AG09319 (cell line): ENCODE measurements at regions not wholly inside any gene's neighbourhood (a gene's known extent, or its start where the extent isn't known, plus 50 kb on each side); places are given as distances from the start of the nearest gene placed in this dataset.

Experiments used
- DNase-seq: peaks from one replicate; pipeline ENCODE4 v3.0.0-alpha.2; 2010; ENCODE audit warnings: low read depth; ENCODE audit errors: extremely low read depth
- TF ChIP-seq, protein P1 (sequence below): IDR thresholded peaks from 2 replicates; pipeline ENCODE4 v1.5.1; 2011; ENCODE audit warnings: low read depth, mild to moderate bottlenecking, inconsistent platforms, low read length, moderate library complexity

GRCh38 chrX:68999931-69000330, 165.3 kb downstream of the PJA1 start:
- no peak for DNase-seq
- TF ChIP-seq, protein P1, sequence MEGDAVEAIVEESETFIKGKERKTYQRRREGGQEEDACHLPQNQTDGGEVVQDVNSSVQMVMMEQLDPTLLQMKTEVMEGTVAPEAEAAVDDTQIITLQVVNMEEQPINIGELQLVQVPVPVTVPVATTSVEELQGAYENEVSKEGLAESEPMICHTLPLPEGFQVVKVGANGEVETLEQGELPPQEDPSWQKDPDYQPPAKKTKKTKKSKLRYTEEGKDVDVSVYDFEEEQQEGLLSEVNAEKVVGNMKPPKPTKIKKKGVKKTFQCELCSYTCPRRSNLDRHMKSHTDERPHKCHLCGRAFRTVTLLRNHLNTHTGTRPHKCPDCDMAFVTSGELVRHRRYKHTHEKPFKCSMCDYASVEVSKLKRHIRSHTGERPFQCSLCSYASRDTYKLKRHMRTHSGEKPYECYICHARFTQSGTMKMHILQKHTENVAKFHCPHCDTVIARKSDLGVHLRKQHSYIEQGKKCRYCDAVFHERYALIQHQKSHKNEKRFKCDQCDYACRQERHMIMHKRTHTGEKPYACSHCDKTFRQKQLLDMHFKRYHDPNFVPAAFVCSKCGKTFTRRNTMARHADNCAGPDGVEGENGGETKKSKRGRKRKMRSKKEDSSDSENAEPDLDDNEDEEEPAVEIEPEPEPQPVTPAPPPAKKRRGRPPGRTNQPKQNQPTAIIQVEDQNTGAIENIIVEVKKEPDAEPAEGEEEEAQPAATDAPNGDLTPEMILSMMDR = no peak

DNA sequence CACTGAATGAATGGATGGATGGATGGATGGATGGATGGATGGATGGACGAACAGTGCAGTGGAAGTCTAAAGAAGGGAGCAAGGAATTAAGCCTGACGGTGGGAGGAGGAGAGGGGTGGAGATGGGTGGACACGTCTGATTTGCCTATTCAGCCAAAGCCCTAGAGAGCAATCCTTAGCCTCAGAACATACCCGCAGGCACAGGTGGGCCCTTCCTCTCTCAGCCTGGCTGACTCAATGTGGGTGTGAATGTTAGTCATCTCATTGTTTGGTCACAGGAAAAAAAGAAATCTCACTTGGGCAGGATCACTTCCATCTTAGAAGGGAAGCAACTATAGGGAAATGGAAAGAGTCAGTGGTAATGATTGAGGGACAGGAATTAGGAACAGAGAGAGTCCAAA, 165.9 kb downstream of the PJA1 start:
- no peak for DNase-seq
- TF ChIP-seq, protein P1 = no peak

- TF ChIP-seq, protein P1 = no peak
- DNase-seq = no peak
These were observed 166.5 kb downstream of the PJA1 start for GRCh38 chrX:68998716-68999115.

DNA sequence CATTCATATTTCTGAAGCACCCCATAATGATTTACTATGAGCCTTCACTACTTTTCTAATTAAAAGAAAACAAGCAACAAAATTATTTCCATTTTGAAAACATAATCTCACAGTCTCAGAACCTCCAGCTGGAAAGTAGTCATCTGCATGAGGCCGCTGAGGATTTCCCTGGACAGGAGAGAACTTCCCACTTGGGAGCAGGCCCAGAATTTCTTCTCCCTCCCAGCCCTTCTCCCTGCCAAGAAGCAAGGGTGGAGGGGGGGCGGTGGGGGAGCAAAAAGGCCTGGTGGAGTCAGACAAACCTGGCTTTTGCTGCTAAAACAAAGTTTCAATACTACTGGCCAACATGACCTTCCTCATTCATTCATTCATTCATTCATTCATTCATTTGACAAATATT, 167.3 kb downstream of the PJA1 start:
- TF ChIP-seq, protein P1 = no peak
- DNase-seq = peak; percentile 25

DNA sequence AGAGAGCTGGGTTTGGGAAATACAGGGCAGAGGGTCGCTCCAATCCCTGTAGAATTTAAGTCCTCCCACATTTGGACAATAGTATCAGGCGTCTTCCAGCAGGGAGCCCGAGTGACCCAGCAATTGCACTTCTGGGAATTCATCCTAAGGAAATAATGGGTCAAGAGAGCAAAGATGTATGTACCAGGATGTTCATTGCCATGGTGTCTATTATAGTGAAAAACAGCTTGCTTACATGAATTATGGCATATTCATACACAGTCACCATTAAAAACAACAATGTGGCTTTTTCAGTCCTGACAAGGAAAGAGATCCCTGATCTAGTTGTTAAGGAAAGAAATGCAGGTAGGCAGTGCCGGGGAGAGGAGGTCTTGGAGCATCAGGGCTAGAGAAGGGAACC, 167.7 kb downstream of the PJA1 start:
- DNase-seq = no peak
- TF ChIP-seq, protein P1 = no peak

- TF ChIP-seq, protein P1 = no peak
- DNase-seq = peak; percentile 7
These were observed 167.1 kb downstream of the EFNB1 start for GRCh38 chrX:68995780-68996551.

- TF ChIP-seq, protein P1 = no peak
- no peak for DNase-seq
These were observed 166.6 kb downstream of the EFNB1 start for GRCh38 chrX:68995386-68995779.
